Right renal cortex interstitium (tissue), 3 donors: ENCODE measurements at regions not wholly inside any gene's neighbourhood (a gene's known extent, or its start where the extent isn't known, plus 50 kb on each side); places are given as distances from the start of the nearest gene placed in this dataset.
"Not testable (repeated sequence)": the region's sequence is repeated elsewhere in the genome, so short reads cannot be mapped to it uniquely, and the experiment has no call there.

Experiments
- DNase-seq, 3 donors: peaks; one replicate each; pipeline ENCODE4 v3.0.0-alpha.2; 2013; ENCODE audit warnings: low read depth in 3 of 3, low spot score in 2 of 3

- peak in 2 of 3 donors; percentile 63 to 71 for DNase-seq
Measured at GRCh38 chr10:22086730-22087401, 83.3 kb upstream of the DNAJC1 start.

DNA sequence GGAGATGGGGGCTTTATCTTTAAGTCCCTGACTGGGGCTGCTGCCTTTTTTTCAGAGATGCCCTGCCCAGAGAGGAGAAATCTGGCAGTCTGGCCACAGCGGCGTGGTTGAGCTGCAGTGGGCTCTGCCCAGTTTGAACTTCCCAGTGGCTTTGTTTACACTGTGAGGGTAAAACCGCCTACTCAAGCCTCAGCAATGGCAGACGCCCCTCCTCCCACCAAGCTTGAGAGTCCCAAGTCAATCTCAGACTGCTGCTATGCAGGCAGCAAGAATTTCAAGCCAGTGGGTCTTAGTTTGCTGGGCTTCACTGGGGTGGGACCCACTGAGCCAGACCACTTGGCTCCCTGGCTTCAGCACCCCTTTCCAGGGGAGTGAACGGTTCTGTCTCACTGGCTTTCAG, 76.4 kb upstream of the DNAJC1 start:
- DNase-seq, result not testable (repeated sequence)

DNA sequence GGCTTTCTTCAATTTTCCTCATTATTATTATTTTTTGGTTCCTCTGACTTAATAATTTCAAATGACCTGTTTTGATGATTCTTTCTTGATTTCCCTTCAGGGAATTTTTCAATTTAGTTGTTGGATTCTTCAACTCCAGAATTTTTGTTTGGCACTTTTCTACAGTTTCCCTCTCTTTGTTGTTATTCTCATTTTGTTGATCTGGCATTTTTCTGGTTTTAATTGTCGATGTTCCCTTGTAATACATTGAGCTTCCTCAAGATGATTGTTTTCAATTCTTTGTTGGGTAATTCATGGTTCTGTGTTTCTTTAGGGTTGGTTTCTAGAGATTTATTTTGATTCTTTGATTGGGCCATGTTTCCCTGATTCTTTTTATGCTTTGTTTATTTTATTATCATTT, 67.8 kb upstream of the DNAJC1 start:
- DNase-seq, result no peak

- DNase-seq, result no peak
Measured at GRCh38 chr10:22067091-22067490, 63.6 kb upstream of the DNAJC1 start.

DNA sequence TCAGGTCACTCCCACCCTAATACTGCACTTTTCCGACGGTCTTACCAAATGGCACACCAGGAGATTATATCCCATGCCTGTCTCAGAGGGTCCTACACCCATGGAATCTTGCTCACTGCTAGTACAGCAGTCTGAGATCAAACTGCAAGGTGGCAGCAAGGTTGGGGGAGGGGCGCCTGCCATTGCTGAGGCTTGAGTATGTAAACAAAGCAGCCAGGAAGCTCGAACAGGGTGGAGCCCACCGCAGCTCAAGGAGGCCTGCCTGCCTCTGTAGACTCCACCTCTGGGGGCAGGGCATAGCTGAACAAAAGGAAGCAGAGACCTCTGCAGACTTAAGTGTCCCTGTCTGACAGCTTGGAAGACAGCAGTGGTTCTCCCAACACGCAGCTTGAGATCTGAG, 57.5 kb upstream of the DNAJC1 start:
- not testable (repeated sequence) for DNase-seq

- no peak for DNase-seq
Measured at GRCh38 chr10:22058201-22058600, 54.7 kb upstream of the DNAJC1 start.

GRCh38 chr10:22054961-22055360, 51.4 kb upstream of the DNAJC1 start:
- DNase-seq, result no peak
